IMR-90 (cell line): ENCODE measurements at regions not wholly inside any gene's neighbourhood (a gene's known extent, or its start where the extent isn't known, plus 50 kb on each side); places are given as distances from the start of the nearest gene placed in this dataset.

Experiments
- ATAC-seq: fragments of 200-7000 bp; cut with Tn5 transposase; 2 replicates; pipeline ENCODE4 v1.9.1; 2020; ENCODE audit warnings: low read depth, mild to moderate bottlenecking, moderate library complexity
- BruUV-seq: library from RNA; stranded (reverse); fragments of 400-500 nt; replicated peaks from 2 replicates; lab custom pipeline; 2021; lab: Mats Ljungman, UMichigan
- CTCF ChIA-PET: fragments of 300-600 bp; formaldehyde crosslinking; extraction: SDS; loops from one replicate; lab custom pipeline; 2021; ENCODE audit warnings: antibody characterized with exemption; lab: Yijun Ruan, JAX
- POLR2A ChIA-PET: fragments of 300-600 bp; sonication (Branson Sonifier 250); formaldehyde crosslinking; loops from one replicate; lab custom pipeline; 2022; ENCODE audit warnings: antibody characterized with exemption; ENCODE audit not compliant: unreplicated experiment; lab: Charles Lee
- DNase-seq: peaks from one replicate; pipeline ENCODE4 v3.0.0; 2013
- H2AFZ ChIP-seq: replicated peaks from 2 replicates; pipeline ENCODE3; 2013; ENCODE audit warnings: low read length, mild to moderate bottlenecking; ENCODE audit not compliant: poor library complexity
- H2AK5ac ChIP-seq: 2 replicates; pipeline ENCODE4 v1.6.1; 2013; ENCODE audit warnings: low read depth, low read length, inconsistent platforms
- H2AK9ac ChIP-seq: replicated peaks from 2 replicates; pipeline ENCODE3; 2013; ENCODE audit warnings: mild to moderate bottlenecking, low read depth, low read length, moderate library complexity; ENCODE audit not compliant: poor library complexity
- H2BK120ac ChIP-seq: 2 replicates; pipeline ENCODE4 v1.6.1; 2013; ENCODE audit warnings: low read depth, low read length, inconsistent platforms
- H2BK15ac ChIP-seq: 3 replicates; pipeline ENCODE4 v1.6.1; 2013; ENCODE audit warnings: low read depth, low read length, inconsistent platforms
- H2BK20ac ChIP-seq: 2 replicates; pipeline ENCODE4 v1.6.1; 2013; ENCODE audit warnings: low read depth, mild to moderate bottlenecking, inconsistent platforms, low read length, moderate library complexity
- H2BK5ac ChIP-seq: 2 replicates; pipeline ENCODE4 v1.6.1; 2013; ENCODE audit warnings: mild to moderate bottlenecking, low read depth, low read length, inconsistent platforms; ENCODE audit not compliant: poor library complexity, severe bottlenecking
- H3K14ac ChIP-seq: replicated peaks from 2 replicates; pipeline ENCODE4 v1.6.1; 2013; ENCODE audit warnings: low read depth, low read length, inconsistent platforms
- H3K18ac ChIP-seq: 2 replicates; pipeline ENCODE4 v1.6.1; 2013; ENCODE audit warnings: low read depth, low read length, control low read depth
- H3K23ac ChIP-seq: 2 replicates; pipeline ENCODE4 v1.6.1; 2013; ENCODE audit warnings: low read depth, low read length, inconsistent platforms
- H3K27ac ChIP-seq: 2 replicates; pipeline ENCODE4 v1.5.1; 2013; ENCODE audit warnings: mild to moderate bottlenecking, control low read depth, low read length; ENCODE audit not compliant: insufficient read depth
- H3K27me3 ChIP-seq: 2 replicates; pipeline ENCODE4 v1.6.1; 2013; ENCODE audit warnings: low read length; ENCODE audit not compliant: control insufficient read depth, insufficient read depth
- H3K36me3 ChIP-seq: 2 replicates; pipeline ENCODE4 v1.6.1; 2013; ENCODE audit warnings: low read length, mixed read lengths; ENCODE audit not compliant: control insufficient read depth, insufficient read depth
- H3K4ac ChIP-seq: 2 replicates; pipeline ENCODE4 v1.6.1; 2013; ENCODE audit warnings: low read depth, low read length, inconsistent platforms
- H3K4me1 ChIP-seq: 2 replicates; pipeline ENCODE4 v1.6.1; 2013; ENCODE audit warnings: low read length, mixed read lengths; ENCODE audit not compliant: control insufficient read depth, insufficient read depth
- H3K4me2 ChIP-seq: 2 replicates; pipeline ENCODE4 v1.6.1; 2013; ENCODE audit warnings: low read depth, mild to moderate bottlenecking, control low read depth, low read length, moderate library complexity
- H3K4me3 ChIP-seq: 2 replicates; pipeline ENCODE4 v1.5.1; 2013; ENCODE audit warnings: low read depth, mild to moderate bottlenecking, control low read depth, low read length, moderate library complexity; ENCODE audit not compliant: insufficient read depth
- H3K56ac ChIP-seq: 2 replicates; pipeline ENCODE4 v1.6.1; 2013; ENCODE audit warnings: low read length, inconsistent platforms; ENCODE audit not compliant: insufficient read depth; ENCODE audit errors: extremely low read depth
- H3K79me1 ChIP-seq, 2 experiments: 2 replicates each; pipeline ENCODE4 v1.6.1; 2013; ENCODE audit warnings: low read length in 2 of 2, inconsistent platforms in 1 of 2, low read depth in 1 of 2
- H3K9ac ChIP-seq: 2 replicates; pipeline ENCODE4 v1.6.1; 2013; ENCODE audit warnings: low read depth, low read length, control low read depth
- H3K9me1 ChIP-seq: 2 replicates; pipeline ENCODE4 v1.6.1; 2013; ENCODE audit warnings: low read length, inconsistent platforms; ENCODE audit not compliant: insufficient read depth
- H3K9me3 ChIP-seq: 2 replicates; pipeline ENCODE4 v1.6.1; 2013; ENCODE audit warnings: low read length; ENCODE audit not compliant: control insufficient read depth, insufficient read depth
- H4K20me1 ChIP-seq: 2 replicates; pipeline ENCODE4 v1.6.1; 2013; ENCODE audit warnings: low read length, inconsistent platforms; ENCODE audit not compliant: insufficient read depth
- H4K5ac ChIP-seq: 2 replicates; pipeline ENCODE4 v1.6.1; 2013; ENCODE audit warnings: mild to moderate bottlenecking, low read depth, low read length, control low read depth
- H4K8ac ChIP-seq, 2 experiments: 2 replicates each; pipeline ENCODE4 v1.6.1; 2013; ENCODE audit warnings: low read depth in 2 of 2, low read length in 2 of 2, control low read depth in 1 of 2, inconsistent platforms in 1 of 2
- H4K91ac ChIP-seq: 2 replicates; pipeline ENCODE4 v1.6.1; 2013; ENCODE audit warnings: low read depth, low read length, inconsistent platforms; ENCODE audit not compliant: insufficient read depth
- ELK1 ChIP-seq: fragments of 150-350 bp; IDR thresholded peaks from 2 replicates; pipeline ENCODE4 v1.6.1; 2016; ENCODE audit warnings: low read depth, mild to moderate bottlenecking, low read length, moderate library complexity, borderline replicate concordance
- FOS ChIP-seq: fragments of 150-350 bp; IDR thresholded peaks from 2 replicates; pipeline ENCODE4 v1.6.1; 2016; ENCODE audit warnings: low read depth, low read length
- MAFK ChIP-seq: IDR thresholded peaks from 2 replicates; pipeline ENCODE4 v1.6.1; 2012; ENCODE audit warnings: low read depth, low read length, improper control_type of control experiment
- MXI1 ChIP-seq: IDR thresholded peaks from 2 replicates; pipeline ENCODE4 v1.6.1; 2012; ENCODE audit warnings: low read depth, mild to moderate bottlenecking, low read length, moderate library complexity, borderline replicate concordance
- SMC3 ChIP-seq: fragments of 150-350 bp; IDR thresholded peaks from 2 replicates; pipeline ENCODE4 v1.6.1; 2016; ENCODE audit warnings: low read depth, mild to moderate bottlenecking, antibody characterized with exemption, low read length, moderate library complexity
- USF2 ChIP-seq: fragments of 150-350 bp; IDR thresholded peaks from 2 replicates; pipeline ENCODE4 v1.6.1; 2017; ENCODE audit warnings: mild to moderate bottlenecking, antibody characterized with exemption, low read length, low read depth
- WGBS, 2 experiments: methylation state at CpG; one replicate each; pipeline versions ENCODE4 v1.1.5 to v1.1.7; 2013; ENCODE audit warnings: missing lambda C conversion rate in 2 of 2; ENCODE audit not compliant: insufficient read length in 1 of 2; ENCODE audit errors: extremely low coverage in 2 of 2; 5-methylcytosine and 5-hydroxymethylcytosine counted together
- dilution Hi-C: fragments of 300-500 bp; cut with HindIII; formaldehyde crosslinking; loops from one replicate; pipeline ENCODE4 v1.14.3; 2018; ENCODE audit warnings: low sequenced_read_pairs; ENCODE audit not compliant: unreplicated experiment
- in situ Hi-C: fragments of 300-500 bp; cut with MboI; formaldehyde crosslinking; loops from 3 replicates; pipeline ENCODE4 v1.14.3; 2019; ENCODE audit warnings: low sequenced_read_pairs, inconsistent platforms, mixed read lengths
- intact Hi-C: fragments of 100-400 bp; cut with micrococcal nuclease; formaldehyde crosslinking; loops from 2 replicates; pipeline ENCODE4 v1.10.0; 2022
- TF ChIP-seq, protein P1 (sequence below): conservative IDR thresholded peaks from 2 replicates; pipeline ENCODE4 v1.5.1; 2012; ENCODE audit warnings: mild to moderate bottlenecking, low read depth, low read length, improper control_type of control experiment

DNA sequence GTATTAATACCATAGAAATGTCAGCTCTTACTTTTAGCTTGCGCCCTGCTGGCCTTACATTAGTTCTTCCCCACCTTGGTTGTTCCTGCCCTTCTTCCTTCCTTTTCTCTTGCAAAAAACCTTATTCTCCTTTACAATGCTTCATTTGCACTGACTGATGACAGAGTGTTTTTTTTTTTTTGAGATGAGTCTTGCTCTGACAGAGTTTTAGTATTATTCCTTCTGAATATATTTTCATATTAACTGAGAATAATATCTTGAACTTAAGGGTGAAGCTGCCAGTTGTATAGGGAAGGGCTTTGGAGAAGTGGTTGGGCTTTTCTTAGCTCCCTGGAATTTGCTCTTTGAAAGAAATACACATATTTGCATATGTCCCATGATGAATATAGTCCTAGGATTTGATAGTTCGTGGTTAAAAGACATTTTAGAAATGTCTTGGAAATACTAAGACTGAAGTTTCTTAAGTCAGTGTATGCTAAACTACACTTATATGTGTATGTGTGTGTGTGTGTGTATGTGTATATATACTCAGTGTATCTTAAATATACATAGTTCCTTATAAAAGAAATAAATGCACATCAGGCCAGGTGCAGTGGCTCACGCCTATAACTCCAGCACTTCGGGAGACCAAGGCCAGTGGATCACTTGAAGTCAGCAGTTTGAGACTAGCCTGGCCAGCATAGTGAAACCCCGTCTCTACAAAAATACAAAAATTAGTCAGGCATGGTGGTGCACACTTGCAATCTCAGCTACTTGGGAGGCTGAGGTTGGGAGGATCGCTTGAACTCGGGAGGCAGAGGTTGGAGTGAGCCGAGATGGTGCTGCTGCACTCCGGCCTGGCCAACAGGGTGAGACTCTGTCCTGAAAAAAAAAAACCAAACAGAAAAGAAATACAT lies 216.1 kb upstream of the MYLIP start:
- ChIA-PET POLR2A (no interaction called here), CTCF (no interaction called here)
- Histone ChIP-seq H4K5ac (no peak overlapping the region), H4K20me1 (no peaks in the 10 kb centered on the region), H2AK9ac (no peak overlapping the region), H3K36me3 (no peaks in the 10 kb centered on the region), H3K27ac (no peak overlapping the region), H2BK15ac (no peak overlapping the region), H3K14ac (no peak overlapping the region), H3K79me1 (no peaks in the 10 kb centered on the region), H3K18ac (no peak overlapping the region), H3K27me3 (peaks cover 13% of the 10 kb centered on the region), H4K8ac (no peak overlapping the region), H2AFZ (no peak overlapping the region), H3K4me3 (no peak overlapping the region), H3K9ac (no peak overlapping the region), H3K56ac (no peak overlapping the region), H3K4ac (no peak overlapping the region), H2BK5ac (no peak overlapping the region), H3K9me1 (no peaks in the 10 kb centered on the region), H3K9me3 (no peaks in the 10 kb centered on the region), H3K23ac (no peak overlapping the region), H3K4me2 (no peak overlapping the region), H2BK120ac (no peak overlapping the region), H4K91ac (no peak overlapping the region), H3K4me1 (no peaks in the 10 kb centered on the region), H2AK5ac (no peak overlapping the region), H2BK20ac (no peak overlapping the region)
- dilution Hi-C loops: no loop called here
- ATAC-seq (no peak), DNase-seq (no peak)
- BruUV-seq: no TSS peak
- intact Hi-C loops: no loop called here
- no CpG with 5 or more reads among the region's 9 CpGs for WGBS, 2 experiments
- in situ Hi-C loops: no loop called here
- TF ChIP-seq ELK1 (no peak), SMC3 (no peak), MAFK (no peak), USF2 (no peak), MXI1 (no peak), FOS (no peak)
- TF ChIP-seq, protein P1, sequence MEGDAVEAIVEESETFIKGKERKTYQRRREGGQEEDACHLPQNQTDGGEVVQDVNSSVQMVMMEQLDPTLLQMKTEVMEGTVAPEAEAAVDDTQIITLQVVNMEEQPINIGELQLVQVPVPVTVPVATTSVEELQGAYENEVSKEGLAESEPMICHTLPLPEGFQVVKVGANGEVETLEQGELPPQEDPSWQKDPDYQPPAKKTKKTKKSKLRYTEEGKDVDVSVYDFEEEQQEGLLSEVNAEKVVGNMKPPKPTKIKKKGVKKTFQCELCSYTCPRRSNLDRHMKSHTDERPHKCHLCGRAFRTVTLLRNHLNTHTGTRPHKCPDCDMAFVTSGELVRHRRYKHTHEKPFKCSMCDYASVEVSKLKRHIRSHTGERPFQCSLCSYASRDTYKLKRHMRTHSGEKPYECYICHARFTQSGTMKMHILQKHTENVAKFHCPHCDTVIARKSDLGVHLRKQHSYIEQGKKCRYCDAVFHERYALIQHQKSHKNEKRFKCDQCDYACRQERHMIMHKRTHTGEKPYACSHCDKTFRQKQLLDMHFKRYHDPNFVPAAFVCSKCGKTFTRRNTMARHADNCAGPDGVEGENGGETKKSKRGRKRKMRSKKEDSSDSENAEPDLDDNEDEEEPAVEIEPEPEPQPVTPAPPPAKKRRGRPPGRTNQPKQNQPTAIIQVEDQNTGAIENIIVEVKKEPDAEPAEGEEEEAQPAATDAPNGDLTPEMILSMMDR: no peak
